SU-DHL-6 (cell line): ENCODE measurements at regions not wholly inside any gene's neighbourhood (a gene's known extent, or its start where the extent isn't known, plus 50 kb on each side); places are given as distances from the start of the nearest gene placed in this dataset.
"Not testable (repeated sequence)": the region's sequence is repeated elsewhere in the genome, so short reads cannot be mapped to it uniquely, and the experiment has no call there.

Experiments
- H2AFZ ChIP-seq: fragments of 200-600 bp; sonication (generic); 2 replicates; pipeline ENCODE4 v1.6.1; 2014; ENCODE audit warnings: low read depth, mild to moderate bottlenecking, moderate library complexity, mixed read lengths, antibody characterized with exemption, low read length; ENCODE audit not compliant: severe bottlenecking
- H3F3A ChIP-seq: fragments of 200-600 bp; shearing (Covaris generic); 2 replicates; pipeline ENCODE4 v1.6.0; 2016; ENCODE audit warnings: antibody characterized with exemption, mild to moderate bottlenecking; ENCODE audit not compliant: insufficient read depth
- H3K27ac ChIP-seq: fragments of 200-600 bp; sonication (generic); 2 replicates; pipeline ENCODE4 v1.5.1; 2016; ENCODE audit warnings: low read depth, mild to moderate bottlenecking, low read length, moderate library complexity, mixed read lengths
- H3K27me3 ChIP-seq: fragments of 200-600 bp; sonication (generic), shearing (Covaris generic); 2 replicates; pipeline ENCODE4 v1.6.0; 2014; ENCODE audit warnings: mild to moderate bottlenecking, low read length
- H3K36me3 ChIP-seq: fragments of 200-600 bp; sonication (generic); 2 replicates; pipeline ENCODE4 v1.6.1; 2014; ENCODE audit warnings: mild to moderate bottlenecking, low read length, mixed read lengths
- H3K4me2 ChIP-seq: fragments of 300-600, 200-600 bp; shearing (Covaris generic), sonication (generic); 2 replicates; pipeline ENCODE4 v1.6.0; 2014; ENCODE audit warnings: low read length, low read depth, mild to moderate bottlenecking; ENCODE audit not compliant: poor library complexity, severe bottlenecking
- H3K4me3 ChIP-seq: fragments of 200-600 bp; sonication (generic); 2 replicates; pipeline ENCODE4 v1.5.1; 2014; ENCODE audit warnings: antibody characterized with exemption, low read length, mild to moderate bottlenecking, mixed read lengths; ENCODE audit not compliant: insufficient read depth, poor library complexity, severe bottlenecking
- H3K79me2 ChIP-seq: fragments of 200-600 bp; sonication (generic); 2 replicates; pipeline ENCODE4 v1.6.1; 2014; ENCODE audit warnings: mild to moderate bottlenecking, low read length, moderate library complexity; ENCODE audit not compliant: insufficient read depth
- H3K9ac ChIP-seq: fragments of 200-600 bp; sonication (generic); 2 replicates; pipeline ENCODE4 v1.7.0; 2014; ENCODE audit warnings: mild to moderate bottlenecking, low read length
- H3K9me2 ChIP-seq: fragments of 200-600 bp; sonication (generic); replicated peaks from 2 replicates; pipeline ENCODE4 v1.6.1; 2014; ENCODE audit warnings: low read length; ENCODE audit not compliant: insufficient read depth
- H3K9me3 ChIP-seq: fragments of 200-600 bp; sonication (generic); 2 replicates; pipeline ENCODE4 v1.6.1; 2014; ENCODE audit warnings: low read length, mixed read lengths; ENCODE audit not compliant: insufficient read depth
- H4K20me1 ChIP-seq: fragments of 200-600 bp; sonication (generic); 2 replicates; pipeline ENCODE4 v1.6.1; 2014; ENCODE audit warnings: low read depth, mild to moderate bottlenecking, antibody characterized with exemption, low read length, moderate library complexity, mixed read lengths
- CTCF ChIP-seq: fragments of 200-600 bp; sonication (generic); IDR thresholded peaks from one replicate; pipeline ENCODE4 v1.5.1; 2017; ENCODE audit warnings: antibody characterized with exemption, mild to moderate bottlenecking, low read length, moderate library complexity; ENCODE audit not compliant: insufficient read depth, poor library complexity, severe bottlenecking
- EZH2phosphoT487 ChIP-seq: fragments of 200-600 bp; sonication (generic), shearing (Covaris generic); conservative IDR thresholded peaks from 2 replicates; pipeline ENCODE4 v1.6.1; 2018; ENCODE audit warnings: mild to moderate bottlenecking, antibody characterized with exemption, low read length, moderate library complexity, mixed read lengths

DNA sequence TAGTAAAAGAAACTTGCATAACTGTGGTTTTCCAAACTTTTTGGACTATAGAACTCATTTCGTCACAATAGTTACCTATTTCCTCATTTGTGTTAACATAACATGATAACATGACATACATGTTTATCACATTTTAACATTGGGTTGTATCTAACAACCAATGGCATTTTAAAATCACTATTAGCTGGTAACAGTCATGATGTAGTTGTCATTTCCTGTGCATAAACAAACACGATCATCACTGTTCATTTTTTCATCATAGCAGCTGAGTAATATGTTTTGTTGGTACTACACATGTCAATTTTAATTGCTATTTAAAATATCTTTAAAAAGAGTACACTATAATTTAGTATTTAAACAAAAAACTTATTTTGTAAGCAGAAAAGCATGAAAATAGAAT, 402.4 kb downstream of the SATB2 start:
- H3K79me2 ChIP-seq = no peaks in the 10 kb centered on the region
- H3K4me2 ChIP-seq = no peak overlapping the region
- H3K4me3 ChIP-seq = no peak overlapping the region
- no peak overlapping the region for H3K9ac ChIP-seq
- H2AFZ ChIP-seq = no peak overlapping the region
- no peaks in the 10 kb centered on the region for H3F3A ChIP-seq
- no peaks in the 10 kb centered on the region for H4K20me1 ChIP-seq
- no peaks in the 10 kb centered on the region for H3K36me3 ChIP-seq
- H3K9me2 ChIP-seq = no peaks in the 10 kb centered on the region
- H3K9me3 ChIP-seq = no peaks in the 10 kb centered on the region
- TF ChIP-seq EZH2phosphoT487 = no peak
- TF ChIP-seq CTCF = no peak
- H3K27ac ChIP-seq = no peak overlapping the region
- no peaks in the 10 kb centered on the region for H3K27me3 ChIP-seq

- Histone ChIP-seq H4K20me1 (no peaks in the 10 kb centered on the region), H3K79me2 (no peaks in the 10 kb centered on the region), H3K9me2 (no peaks in the 10 kb centered on the region), H3K27me3 (no peaks in the 10 kb centered on the region), H3K4me2 (no peak overlapping the region), H3K9ac (no peak overlapping the region), H3K9me3 (no peaks in the 10 kb centered on the region), H3K36me3 (no peaks in the 10 kb centered on the region), H3K27ac (no peak overlapping the region), H2AFZ (no peak overlapping the region), H3F3A (no peaks in the 10 kb centered on the region), H3K4me3 (no peak overlapping the region)
- TF ChIP-seq EZH2phosphoT487 (no peak), CTCF (no peak)
These were observed 414.9 kb downstream of the SATB2 start for GRCh38 chr2:199042660-199043379.

GRCh38 chr2:199040522-199040921, 417.2 kb downstream of the SATB2 start:
- H3K36me3 ChIP-seq = no peaks in the 10 kb centered on the region
- no peak overlapping the region for H3K9ac ChIP-seq
- H3K4me3 ChIP-seq = no peak overlapping the region
- TF ChIP-seq EZH2phosphoT487 = no peak
- no peak for TF ChIP-seq CTCF
- H3K9me2 ChIP-seq = no peaks in the 10 kb centered on the region
- no peaks in the 10 kb centered on the region for H3F3A ChIP-seq
- H3K9me3 ChIP-seq = no peaks in the 10 kb centered on the region
- no peak overlapping the region for H2AFZ ChIP-seq
- no peak overlapping the region for H3K27ac ChIP-seq
- H4K20me1 ChIP-seq = no peaks in the 10 kb centered on the region
- H3K4me2 ChIP-seq = no peak overlapping the region
- no peaks in the 10 kb centered on the region for H3K27me3 ChIP-seq
- no peaks in the 10 kb centered on the region for H3K79me2 ChIP-seq

- not testable (repeated sequence) for H3K27me3 ChIP-seq, H3K36me3 ChIP-seq, H3K27ac ChIP-seq, H2AFZ ChIP-seq, H3K9me3 ChIP-seq, H3K79me2 ChIP-seq, H4K20me1 ChIP-seq, H3K9ac ChIP-seq, H3K9me2 ChIP-seq, H3F3A ChIP-seq, H3K4me3 ChIP-seq, H3K4me2 ChIP-seq
These were observed 424.0 kb downstream of the SATB2 start for GRCh38 chr2:199033761-199034160.
